HCT116 (cell line): ENCODE measurements at regions not wholly inside any gene's neighbourhood (a gene's known extent, or its start where the extent isn't known, plus 50 kb on each side); places are given as distances from the start of the nearest gene placed in this dataset.

Experiments used
- EZH2 ChIP-seq: fragments of 200-600 bp; sonication (generic); IDR thresholded peaks from 2 replicates; pipeline ENCODE4 v1.6.1; 2017; ENCODE audit warnings: antibody characterized with exemption, mixed run types
- EZH2phosphoT487 ChIP-seq: fragments of 200-600 bp; IDR thresholded peaks from 2 replicates; pipeline ENCODE4 v1.6.1; 2018; ENCODE audit warnings: antibody characterized with exemption, borderline replicate concordance
- POLR2AphosphoS5 ChIP-seq: IDR thresholded peaks from 2 replicates; pipeline ENCODE4 v1.6.1; 2011; ENCODE audit warnings: mild to moderate bottlenecking, low read depth, low read length, moderate library complexity
- RAD21 ChIP-seq: IDR thresholded peaks from 2 replicates; pipeline ENCODE4 v1.6.1; 2012; ENCODE audit warnings: low read depth, mild to moderate bottlenecking
- SRF ChIP-seq: IDR thresholded peaks from 2 replicates; pipeline ENCODE4 v1.6.1; 2012; ENCODE audit warnings: low read depth
- YY1 ChIP-seq: IDR thresholded peaks from 2 replicates; pipeline ENCODE4 v1.6.1; 2011; ENCODE audit warnings: low read length, low read depth, moderate library complexity, mild to moderate bottlenecking; ENCODE audit not compliant: insufficient replicate concordance; ENCODE audit errors: extremely low read depth
- TF ChIP-seq, protein P1 (sequence below), 3 experiments: fragments of 200-600 bp in 1 of 3; sonication (generic) in 1 of 3; IDR thresholded peaks in 2 of 3; conservative IDR thresholded peaks in 1 of 3; 2 replicates each; pipeline ENCODE4 v1.5.1; 2012 to 2017; ENCODE audit warnings: low read depth in 2 of 3, low read length in 2 of 3, antibody characterized with exemption in 1 of 3, borderline replicate concordance in 1 of 3, control low read depth in 1 of 3, mild to moderate bottlenecking in 1 of 3, mixed read lengths in 1 of 3, mixed run types in 1 of 3, moderate library complexity in 1 of 3; ENCODE audit not compliant: insufficient read depth in 1 of 3
- TF ChIP-seq, protein P2 (sequence below): IDR thresholded peaks from 2 replicates; pipeline ENCODE4 v1.6.1; 2012; ENCODE audit warnings: low read depth

DNA sequence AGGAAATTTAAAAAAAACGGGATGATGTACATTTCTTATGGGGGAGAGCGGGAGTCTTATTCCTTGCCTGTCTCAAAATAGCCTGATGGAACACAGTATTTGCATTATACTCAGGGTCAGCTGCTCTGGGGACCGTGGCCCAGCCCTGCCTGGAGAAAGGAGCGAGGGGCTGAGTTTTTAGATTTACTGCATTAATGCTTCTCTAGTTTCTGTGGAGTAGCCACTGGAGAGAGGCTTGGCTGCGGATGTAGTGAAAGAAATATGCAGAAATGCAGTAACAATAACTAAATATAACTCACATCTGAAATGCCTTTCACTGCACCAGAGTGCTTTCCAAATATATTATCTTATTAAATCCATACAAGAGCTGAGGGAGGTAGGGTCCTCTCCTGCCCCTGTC, 87.6 kb upstream of the MAP1LC3B2 start:
- TF ChIP-seq, protein P1, sequence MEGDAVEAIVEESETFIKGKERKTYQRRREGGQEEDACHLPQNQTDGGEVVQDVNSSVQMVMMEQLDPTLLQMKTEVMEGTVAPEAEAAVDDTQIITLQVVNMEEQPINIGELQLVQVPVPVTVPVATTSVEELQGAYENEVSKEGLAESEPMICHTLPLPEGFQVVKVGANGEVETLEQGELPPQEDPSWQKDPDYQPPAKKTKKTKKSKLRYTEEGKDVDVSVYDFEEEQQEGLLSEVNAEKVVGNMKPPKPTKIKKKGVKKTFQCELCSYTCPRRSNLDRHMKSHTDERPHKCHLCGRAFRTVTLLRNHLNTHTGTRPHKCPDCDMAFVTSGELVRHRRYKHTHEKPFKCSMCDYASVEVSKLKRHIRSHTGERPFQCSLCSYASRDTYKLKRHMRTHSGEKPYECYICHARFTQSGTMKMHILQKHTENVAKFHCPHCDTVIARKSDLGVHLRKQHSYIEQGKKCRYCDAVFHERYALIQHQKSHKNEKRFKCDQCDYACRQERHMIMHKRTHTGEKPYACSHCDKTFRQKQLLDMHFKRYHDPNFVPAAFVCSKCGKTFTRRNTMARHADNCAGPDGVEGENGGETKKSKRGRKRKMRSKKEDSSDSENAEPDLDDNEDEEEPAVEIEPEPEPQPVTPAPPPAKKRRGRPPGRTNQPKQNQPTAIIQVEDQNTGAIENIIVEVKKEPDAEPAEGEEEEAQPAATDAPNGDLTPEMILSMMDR (IDR thresholded peaks at IDR 0.05 in 2 of 3, conservative IDR thresholded peaks at IDR 0.05 in 1 of 3; ENCODE audit: borderline replicate concordance in 1 of 3, insufficient read depth in 1 of 3, low read depth in 2 of 3, low read length in 2 of 3) = no peak
- no peak for TF ChIP-seq EZH2
- TF ChIP-seq, protein P2, sequence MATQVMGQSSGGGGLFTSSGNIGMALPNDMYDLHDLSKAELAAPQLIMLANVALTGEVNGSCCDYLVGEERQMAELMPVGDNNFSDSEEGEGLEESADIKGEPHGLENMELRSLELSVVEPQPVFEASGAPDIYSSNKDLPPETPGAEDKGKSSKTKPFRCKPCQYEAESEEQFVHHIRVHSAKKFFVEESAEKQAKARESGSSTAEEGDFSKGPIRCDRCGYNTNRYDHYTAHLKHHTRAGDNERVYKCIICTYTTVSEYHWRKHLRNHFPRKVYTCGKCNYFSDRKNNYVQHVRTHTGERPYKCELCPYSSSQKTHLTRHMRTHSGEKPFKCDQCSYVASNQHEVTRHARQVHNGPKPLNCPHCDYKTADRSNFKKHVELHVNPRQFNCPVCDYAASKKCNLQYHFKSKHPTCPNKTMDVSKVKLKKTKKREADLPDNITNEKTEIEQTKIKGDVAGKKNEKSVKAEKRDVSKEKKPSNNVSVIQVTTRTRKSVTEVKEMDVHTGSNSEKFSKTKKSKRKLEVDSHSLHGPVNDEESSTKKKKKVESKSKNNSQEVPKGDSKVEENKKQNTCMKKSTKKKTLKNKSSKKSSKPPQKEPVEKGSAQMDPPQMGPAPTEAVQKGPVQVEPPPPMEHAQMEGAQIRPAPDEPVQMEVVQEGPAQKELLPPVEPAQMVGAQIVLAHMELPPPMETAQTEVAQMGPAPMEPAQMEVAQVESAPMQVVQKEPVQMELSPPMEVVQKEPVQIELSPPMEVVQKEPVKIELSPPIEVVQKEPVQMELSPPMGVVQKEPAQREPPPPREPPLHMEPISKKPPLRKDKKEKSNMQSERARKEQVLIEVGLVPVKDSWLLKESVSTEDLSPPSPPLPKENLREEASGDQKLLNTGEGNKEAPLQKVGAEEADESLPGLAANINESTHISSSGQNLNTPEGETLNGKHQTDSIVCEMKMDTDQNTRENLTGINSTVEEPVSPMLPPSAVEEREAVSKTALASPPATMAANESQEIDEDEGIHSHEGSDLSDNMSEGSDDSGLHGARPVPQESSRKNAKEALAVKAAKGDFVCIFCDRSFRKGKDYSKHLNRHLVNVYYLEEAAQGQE = no peak
- TF ChIP-seq SRF = no peak
- no peak for TF ChIP-seq POLR2AphosphoS5
- no peak for TF ChIP-seq EZH2phosphoT487
- no peak for TF ChIP-seq YY1
- TF ChIP-seq RAD21 = no peak
